NCI-H146 treated with DMSO at 0.1 percent for 48 hours (cell line): ENCODE measurements at regions not wholly inside any gene's neighbourhood (a gene's known extent, or its start where the extent isn't known, plus 50 kb on each side); places are given as distances from the start of the nearest gene placed in this dataset.

Source experiments
- DNase-seq: peaks from one replicate; lab custom pipeline; 2025; ENCODE audit not compliant: unreplicated experiment; lab: John Stamatoyannopoulos, UW

- no peak for DNase-seq
Measured at GRCh38 chr6:164336455-164336854, 921.9 kb downstream of the QKI start.

- DNase-seq: no peak
Measured at GRCh38 chr6:164331026-164331425, 916.5 kb downstream of the QKI start.

- DNase-seq: no peak
Measured at GRCh38 chr6:164325168-164325567, 910.6 kb downstream of the QKI start.

GRCh38 chr6:164322533-164322932 lies 908.0 kb downstream of the QKI start:
- DNase-seq: no peak

GRCh38 chr6:164321297-164321696 lies 906.8 kb downstream of the QKI start:
- DNase-seq: no peak

GRCh38 chr6:164315376-164315775 lies 900.9 kb downstream of the QKI start:
- DNase-seq: no peak

GRCh38 chr6:164308339-164308738 lies 893.8 kb downstream of the QKI start:
- no peak for DNase-seq

- no peak for DNase-seq
Measured at GRCh38 chr6:164303102-164303964, 888.8 kb downstream of the QKI start.

GRCh38 chr6:164296411-164296810 lies 881.9 kb downstream of the QKI start:
- no peak for DNase-seq

- no peak for DNase-seq
Measured at GRCh38 chr6:164294047-164294784, 879.7 kb downstream of the QKI start.

- DNase-seq: no peak
Measured at GRCh38 chr6:164291224-164291623, 876.7 kb downstream of the QKI start.

GRCh38 chr6:164290101-164290500 lies 875.6 kb downstream of the QKI start:
- DNase-seq: no peak

GRCh38 chr6:164286011-164286410 lies 871.5 kb downstream of the QKI start:
- no peak for DNase-seq

- DNase-seq: peak; percentile 13
Measured at GRCh38 chr6:164283574-164283973, 869.1 kb downstream of the QKI start.

- DNase-seq: no peak
Measured at GRCh38 chr6:164276211-164276610, 861.7 kb downstream of the QKI start.

- no peak for DNase-seq
Measured at GRCh38 chr6:164275773-164276172, 861.3 kb downstream of the QKI start.

GRCh38 chr6:164274493-164274892 lies 860.0 kb downstream of the QKI start:
- no peak for DNase-seq

- no peak for DNase-seq
Measured at GRCh38 chr6:164273491-164273890, 859.0 kb downstream of the QKI start.

GRCh38 chr6:164266851-164267250 lies 852.3 kb downstream of the QKI start:
- DNase-seq: no peak

GRCh38 chr6:164262348-164262747 lies 847.8 kb downstream of the QKI start:
- DNase-seq: no peak

GRCh38 chr6:164258421-164258820 lies 843.9 kb downstream of the QKI start:
- no peak for DNase-seq

- DNase-seq: no peak
Measured at GRCh38 chr6:164252948-164253347, 838.4 kb downstream of the QKI start.
